Fibroblast of the aortic adventitia (primary cell): ENCODE measurements at regions not wholly inside any gene's neighbourhood (a gene's known extent, or its start where the extent isn't known, plus 50 kb on each side); places are given as distances from the start of the nearest gene placed in this dataset.

Experiments used
- DNase-seq: peaks from one replicate; pipeline ENCODE4 v3.0.0-alpha.2; 2010; ENCODE audit warnings: low read depth
- H3K4me3 ChIP-seq: 2 replicates; pipeline ENCODE4 v1.5.1; 2011; ENCODE audit warnings: low read depth, mild to moderate bottlenecking, control low read depth, low read length, moderate library complexity
- TF ChIP-seq, protein P1 (sequence below): IDR thresholded peaks from 2 replicates; pipeline ENCODE4 v1.5.1; 2011; ENCODE audit warnings: mild to moderate bottlenecking, low read length, control low read depth, inconsistent platforms; ENCODE audit not compliant: insufficient read depth

DNA sequence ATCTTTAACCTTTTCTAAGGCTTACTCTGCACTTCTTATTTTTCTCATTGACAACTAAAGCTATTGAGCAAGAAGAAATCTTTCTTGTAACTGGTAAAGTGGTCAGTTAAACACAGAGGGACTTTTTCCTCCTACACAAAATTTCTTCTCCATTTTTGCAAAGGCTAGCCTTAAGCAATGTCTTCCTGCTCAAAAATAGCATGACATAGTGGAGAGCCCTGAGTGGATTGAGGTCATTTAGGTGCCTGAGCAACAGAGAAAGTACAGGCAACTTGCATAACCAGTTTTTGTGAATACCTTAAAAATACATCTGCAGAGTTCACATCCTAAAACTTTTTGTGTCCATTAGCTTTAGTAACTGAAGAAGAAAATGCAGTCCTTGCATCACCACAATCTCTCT is 144.7 kb upstream of the TTC14 start:
- TF ChIP-seq, protein P1, sequence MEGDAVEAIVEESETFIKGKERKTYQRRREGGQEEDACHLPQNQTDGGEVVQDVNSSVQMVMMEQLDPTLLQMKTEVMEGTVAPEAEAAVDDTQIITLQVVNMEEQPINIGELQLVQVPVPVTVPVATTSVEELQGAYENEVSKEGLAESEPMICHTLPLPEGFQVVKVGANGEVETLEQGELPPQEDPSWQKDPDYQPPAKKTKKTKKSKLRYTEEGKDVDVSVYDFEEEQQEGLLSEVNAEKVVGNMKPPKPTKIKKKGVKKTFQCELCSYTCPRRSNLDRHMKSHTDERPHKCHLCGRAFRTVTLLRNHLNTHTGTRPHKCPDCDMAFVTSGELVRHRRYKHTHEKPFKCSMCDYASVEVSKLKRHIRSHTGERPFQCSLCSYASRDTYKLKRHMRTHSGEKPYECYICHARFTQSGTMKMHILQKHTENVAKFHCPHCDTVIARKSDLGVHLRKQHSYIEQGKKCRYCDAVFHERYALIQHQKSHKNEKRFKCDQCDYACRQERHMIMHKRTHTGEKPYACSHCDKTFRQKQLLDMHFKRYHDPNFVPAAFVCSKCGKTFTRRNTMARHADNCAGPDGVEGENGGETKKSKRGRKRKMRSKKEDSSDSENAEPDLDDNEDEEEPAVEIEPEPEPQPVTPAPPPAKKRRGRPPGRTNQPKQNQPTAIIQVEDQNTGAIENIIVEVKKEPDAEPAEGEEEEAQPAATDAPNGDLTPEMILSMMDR: no peak
- H3K4me3 ChIP-seq: no peak overlapping the region
- DNase-seq: peak; percentile 11

DNA sequence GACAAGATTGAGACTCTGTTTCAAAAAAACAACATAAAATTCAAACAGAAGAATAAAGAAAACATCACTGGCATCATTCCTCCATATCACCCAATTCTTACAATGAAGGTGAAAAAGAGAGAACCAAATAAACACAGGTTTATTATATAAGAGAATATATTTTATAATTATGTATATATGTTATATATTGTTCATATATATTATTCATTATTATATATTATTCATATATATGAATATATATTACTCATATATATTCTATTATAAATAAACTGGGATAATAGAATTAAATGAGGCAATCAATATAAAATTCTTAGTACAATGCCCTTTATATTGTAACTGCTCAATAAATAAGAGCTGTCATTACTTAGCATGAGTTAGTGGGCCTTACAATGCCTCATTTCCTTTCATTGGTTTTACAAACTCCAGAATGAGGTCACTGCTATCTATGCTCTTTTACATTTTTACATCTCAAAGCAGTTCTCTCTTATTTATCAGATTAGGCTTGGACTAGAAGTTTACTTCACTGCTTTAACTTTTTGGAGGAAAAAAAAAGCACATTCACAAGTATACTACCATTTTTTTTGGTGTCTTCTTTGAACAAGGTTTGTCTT is 135.5 kb upstream of the TTC14 start:
- TF ChIP-seq, protein P1: no peak
- no peak overlapping the region for H3K4me3 ChIP-seq
- DNase-seq: peak; percentile 13

DNA sequence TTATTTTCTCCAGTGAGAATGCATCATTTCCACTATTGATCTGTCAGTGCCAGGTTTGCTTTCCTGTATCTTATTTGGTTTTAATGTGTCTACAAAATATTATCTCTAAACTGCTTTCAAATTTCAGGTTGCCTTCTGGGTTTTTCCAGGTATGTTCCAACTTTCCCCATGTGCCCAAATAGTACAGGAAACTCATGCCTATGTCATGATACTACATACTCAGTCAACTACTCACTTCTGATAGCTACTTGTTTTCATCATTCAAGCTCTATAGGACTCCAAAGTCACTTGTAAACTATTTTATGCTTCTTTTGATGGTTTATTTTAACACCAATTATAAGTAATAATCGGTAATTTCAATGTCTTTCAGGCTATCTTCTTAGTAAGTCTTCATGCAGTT is 134.8 kb upstream of the TTC14 start:
- peak; percentile 6 for DNase-seq
- TF ChIP-seq, protein P1: no peak
- no peak overlapping the region for H3K4me3 ChIP-seq

DNA sequence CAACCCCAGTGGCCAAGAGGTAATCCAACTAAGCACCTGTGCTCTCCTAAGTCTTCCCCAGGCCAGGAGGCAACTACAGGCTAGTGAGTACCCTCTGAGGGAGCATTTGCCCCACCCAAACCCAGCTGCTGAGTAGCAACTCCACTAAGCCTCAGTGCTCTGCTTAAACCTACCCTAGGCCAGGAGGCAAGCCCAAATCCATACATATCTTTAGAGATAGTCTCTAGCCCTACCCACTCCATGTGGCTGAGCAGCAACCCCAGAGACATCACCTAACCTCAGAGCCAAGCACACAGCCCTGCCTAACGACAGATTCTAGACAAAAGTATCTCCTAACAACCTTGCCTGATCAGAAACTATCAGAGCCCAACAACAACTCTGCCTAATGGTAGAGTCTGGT is 132.8 kb upstream of the TTC14 start:
- H3K4me3 ChIP-seq: no peak overlapping the region
- DNase-seq: no peak
- TF ChIP-seq, protein P1: no peak

DNA sequence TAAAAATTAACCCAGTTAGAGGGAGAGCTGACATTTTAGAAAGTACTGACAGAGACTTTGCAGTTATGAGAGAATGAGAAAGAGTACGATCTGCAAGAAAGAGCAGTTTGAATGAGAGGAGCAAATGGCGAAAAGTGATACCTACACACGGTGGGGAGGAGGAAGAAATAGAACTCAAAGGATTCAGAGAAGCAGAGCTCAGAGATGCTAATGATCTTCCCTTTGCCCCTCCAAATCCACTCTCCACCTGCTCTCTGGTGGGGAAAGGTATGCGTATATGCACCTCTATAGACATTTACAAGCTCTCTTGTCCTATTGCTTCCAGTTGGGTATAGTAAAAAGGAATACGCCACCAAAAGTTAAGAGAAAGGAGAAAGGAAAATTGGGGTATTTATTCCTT is 123.3 kb upstream of the TTC14 start:
- TF ChIP-seq, protein P1: no peak
- DNase-seq: no peak
- no peak overlapping the region for H3K4me3 ChIP-seq

DNA sequence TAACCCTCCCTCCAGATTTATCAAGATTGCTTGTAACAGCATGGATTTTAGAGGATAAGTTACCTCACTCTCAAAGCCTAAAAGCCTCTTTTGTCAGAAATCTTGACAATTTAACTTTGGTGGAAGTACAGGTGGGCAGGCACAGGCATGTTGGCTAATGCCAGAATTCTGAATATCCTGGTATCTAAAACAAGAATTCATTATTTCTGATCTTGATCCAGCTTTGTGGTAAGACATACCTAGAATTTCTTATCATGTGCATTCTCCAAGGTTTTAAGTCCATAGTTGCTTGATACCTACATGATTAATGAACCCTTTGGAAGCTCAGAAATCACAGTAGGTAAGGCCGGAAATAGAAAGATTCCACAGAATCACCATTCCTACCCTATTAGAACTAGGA is 109.9 kb upstream of the TTC14 start:
- no peak overlapping the region for H3K4me3 ChIP-seq
- TF ChIP-seq, protein P1: no peak
- DNase-seq: no peak

DNA sequence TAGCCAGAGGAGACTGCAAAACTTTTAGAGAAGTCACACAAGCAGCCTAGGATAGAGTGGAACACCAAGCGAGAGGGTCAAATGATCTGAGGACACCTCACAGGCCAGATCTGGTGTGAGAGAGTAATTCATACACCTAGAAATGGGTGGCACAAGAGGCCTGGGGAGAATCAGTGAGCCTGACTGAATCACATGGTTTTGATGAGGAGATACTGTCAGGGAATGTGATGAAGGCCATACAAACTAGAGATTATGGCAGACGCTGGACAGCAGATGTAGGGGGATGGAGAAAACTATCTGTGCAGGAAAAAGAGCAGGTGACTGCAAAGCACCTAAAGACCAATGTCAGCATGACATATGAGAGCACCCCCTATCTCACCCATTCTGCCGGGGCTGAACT is 105.0 kb upstream of the TTC14 start:
- TF ChIP-seq, protein P1: no peak
- H3K4me3 ChIP-seq: no peak overlapping the region

More for the DNA sequence above, 105.0 kb upstream of the TTC14 start:
- no peak for DNase-seq
